EL (cell line): ENCODE measurements at regions not wholly inside any gene's neighbourhood (a gene's known extent, or its start where the extent isn't known, plus 50 kb on each side); places are given as distances from the start of the nearest gene placed in this dataset.

ENCODE experiments used
- DNase-seq: peaks from one replicate; pipeline ENCODE4 v3.0.0-alpha.2; 2016

GRCh38 chr5:60370508-60370907, 329.5 kb downstream of the DEPDC1B start:
- no peak for DNase-seq

- no peak for DNase-seq
Observed at GRCh38 chr5:60369391-60369790, 330.6 kb downstream of the DEPDC1B start.

DNA sequence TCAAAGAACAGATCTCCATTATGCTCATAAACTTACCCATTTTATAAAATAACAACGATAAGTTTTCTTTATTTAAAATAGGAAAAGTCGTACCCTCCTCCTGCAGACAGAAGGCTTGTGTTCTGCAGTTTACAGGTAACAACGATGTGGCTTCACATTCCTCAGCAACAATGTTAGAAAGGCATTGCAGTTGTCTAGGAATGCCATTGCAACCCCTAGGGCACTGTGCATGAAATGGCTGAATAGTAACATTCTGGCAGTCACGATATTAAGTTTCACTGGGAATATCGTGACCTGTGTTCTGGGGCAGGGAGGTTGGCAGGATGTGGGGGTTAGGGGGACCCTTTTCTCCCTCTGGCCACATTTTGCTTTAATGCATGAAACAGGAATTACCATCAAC, 331.9 kb downstream of the DEPDC1B start:
- DNase-seq: no peak

DNA sequence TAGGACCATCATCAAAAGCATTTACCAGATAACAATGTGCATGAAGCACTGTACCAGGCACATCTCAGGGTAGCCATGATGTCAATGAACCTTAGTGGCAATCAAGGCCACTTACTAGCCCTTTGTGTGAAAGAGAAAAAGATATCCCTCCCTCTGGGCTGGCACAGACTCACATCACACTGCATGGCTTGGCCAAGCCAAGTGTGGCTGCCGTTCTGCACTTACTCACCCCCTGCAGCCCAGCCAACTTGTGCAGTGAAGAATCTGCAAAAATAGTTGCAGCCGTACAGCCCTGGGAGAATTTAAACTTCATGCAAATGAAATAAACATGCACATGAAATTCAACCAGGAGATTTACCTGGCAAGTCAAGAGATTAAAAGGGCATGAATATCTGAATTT, 333.5 kb downstream of the DEPDC1B start:
- peak; percentile 15 for DNase-seq

GRCh38 chr5:60365001-60365400, 335.0 kb downstream of the DEPDC1B start:
- DNase-seq: peak; percentile 70

- DNase-seq: peak; percentile 66
Observed at GRCh38 chr5:60362158-60362557, 337.8 kb downstream of the DEPDC1B start.

- no peak for DNase-seq
Observed at GRCh38 chr5:60360355-60360754, 339.6 kb downstream of the DEPDC1B start.

- DNase-seq: no peak
Observed at GRCh38 chr5:60357302-60357701, 342.7 kb downstream of the DEPDC1B start.

GRCh38 chr5:60356745-60357144, 343.2 kb downstream of the DEPDC1B start:
- no peak for DNase-seq

DNA sequence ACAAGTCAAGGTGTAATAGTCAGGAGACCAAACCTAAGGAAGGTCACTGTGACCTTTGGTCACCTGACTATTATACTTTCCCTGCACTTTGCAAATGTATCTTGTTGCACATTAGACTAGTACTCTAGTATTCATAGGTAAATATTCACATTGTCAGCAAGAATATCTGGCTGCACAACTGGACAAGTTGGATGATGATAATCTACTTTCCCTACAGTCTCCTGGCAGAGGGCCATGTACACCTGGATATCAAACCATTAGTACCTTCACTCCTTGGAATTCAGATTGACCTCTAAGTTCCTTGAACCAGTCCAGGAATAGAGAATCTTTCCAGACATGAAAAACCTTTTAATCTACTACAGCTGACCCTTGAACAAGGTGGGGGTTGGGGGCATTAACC, 344.8 kb downstream of the DEPDC1B start:
- no peak for DNase-seq

DNA sequence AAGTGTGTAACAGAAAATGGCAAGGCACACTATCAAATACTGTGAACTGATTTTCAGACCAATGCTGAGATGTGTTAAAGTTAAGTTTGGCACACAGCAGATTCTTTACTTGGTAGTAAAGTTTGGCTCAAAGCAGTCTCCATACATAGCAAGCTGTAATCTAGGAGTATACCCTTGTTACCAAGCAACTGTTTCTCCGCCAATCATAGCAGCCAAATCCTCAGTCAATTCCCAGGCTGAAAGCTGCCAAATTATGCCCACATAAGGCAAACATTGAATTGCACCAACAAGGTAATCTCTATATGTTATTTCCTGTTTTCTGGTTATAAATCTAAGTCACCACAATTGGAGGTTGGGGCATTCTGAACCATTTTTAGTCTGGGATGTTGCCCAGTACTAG, 345.7 kb downstream of the DEPDC1B start:
- no peak for DNase-seq

DNA sequence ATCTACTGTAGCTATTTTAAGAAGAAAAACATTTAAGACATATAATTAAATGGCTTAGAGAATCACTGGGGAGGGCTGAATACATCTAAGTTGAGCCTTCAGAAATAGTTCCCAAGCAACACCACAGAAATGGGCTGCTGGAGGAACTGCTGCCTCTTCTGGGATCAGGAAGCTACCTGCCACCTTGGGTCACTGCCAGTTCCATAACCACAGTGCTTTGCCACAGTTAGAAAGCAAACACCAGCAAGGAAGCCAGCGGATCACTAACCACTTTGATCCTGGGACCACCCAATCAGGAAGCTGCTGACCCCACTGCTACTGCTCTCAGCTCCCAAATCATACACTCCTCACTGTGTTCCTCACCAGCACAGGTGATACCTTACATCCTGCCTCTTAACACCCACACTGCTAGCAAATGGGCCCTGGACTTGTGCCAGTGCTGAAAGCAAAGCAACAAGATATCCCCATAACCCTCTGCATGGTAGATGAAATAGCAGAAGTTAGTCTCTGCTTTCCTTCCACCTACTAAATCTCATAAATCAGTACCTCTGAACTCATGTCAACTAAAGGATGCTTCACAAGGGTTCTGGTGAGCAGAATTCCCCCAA, 346.9 kb downstream of the DEPDC1B start:
- DNase-seq: no peak

GRCh38 chr5:60350794-60351193, 349.2 kb downstream of the DEPDC1B start:
- DNase-seq: no peak

DNA sequence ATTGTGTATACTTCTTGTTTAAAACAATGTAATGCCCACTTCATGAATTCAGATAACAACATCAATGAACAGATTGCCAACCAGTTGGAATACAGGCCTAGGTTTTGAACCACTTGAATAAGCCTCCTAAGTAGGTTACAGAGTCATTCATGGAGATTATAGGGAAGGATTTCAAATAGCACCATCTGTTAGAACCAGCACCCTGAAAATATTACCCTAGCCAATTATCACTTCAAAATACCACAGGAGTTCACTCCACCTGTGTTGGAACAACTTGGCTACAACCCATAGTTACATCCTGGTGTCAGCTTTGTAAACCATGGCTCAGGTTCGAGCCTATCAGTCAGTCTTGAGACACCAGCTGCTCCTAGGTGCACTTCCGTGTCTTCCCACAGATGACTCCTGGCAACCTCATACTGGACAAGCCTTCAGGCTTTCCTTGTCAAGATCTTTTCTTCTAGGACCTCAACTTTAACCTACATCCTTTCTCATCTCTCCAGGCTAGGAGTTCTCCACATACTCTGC, 350.0 kb downstream of the DEPDC1B start:
- DNase-seq: no peak

- peak; percentile 36 for DNase-seq
Observed at GRCh38 chr5:60346393-60346792, 353.6 kb downstream of the DEPDC1B start.

GRCh38 chr5:60343102-60343501, 356.9 kb downstream of the DEPDC1B start:
- no peak for DNase-seq

DNA sequence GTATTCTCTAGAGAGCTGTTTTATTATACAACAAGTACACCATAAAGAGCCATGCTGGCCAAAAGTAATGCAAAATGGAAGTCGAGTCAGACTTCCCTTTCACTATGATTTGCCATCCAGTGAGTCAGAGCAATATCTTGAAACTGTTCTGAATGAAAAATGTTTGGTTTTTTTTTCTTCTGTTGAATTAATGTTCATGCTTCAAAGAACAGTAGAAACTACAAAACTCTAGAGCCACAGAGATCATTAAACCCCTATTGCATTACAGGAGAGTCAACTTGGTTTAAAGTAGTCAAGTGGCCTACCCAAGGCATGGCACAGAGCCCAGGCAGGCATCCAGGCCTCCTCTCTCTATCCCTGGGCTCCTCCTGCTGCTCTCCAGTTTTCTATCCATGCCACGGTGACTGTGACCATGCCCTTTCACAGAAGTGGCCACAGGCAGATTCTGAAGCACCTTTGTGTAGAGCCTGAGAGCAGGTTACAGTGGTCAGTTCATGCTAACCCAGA, 358.9 kb downstream of the DEPDC1B start:
- no peak for DNase-seq

DNA sequence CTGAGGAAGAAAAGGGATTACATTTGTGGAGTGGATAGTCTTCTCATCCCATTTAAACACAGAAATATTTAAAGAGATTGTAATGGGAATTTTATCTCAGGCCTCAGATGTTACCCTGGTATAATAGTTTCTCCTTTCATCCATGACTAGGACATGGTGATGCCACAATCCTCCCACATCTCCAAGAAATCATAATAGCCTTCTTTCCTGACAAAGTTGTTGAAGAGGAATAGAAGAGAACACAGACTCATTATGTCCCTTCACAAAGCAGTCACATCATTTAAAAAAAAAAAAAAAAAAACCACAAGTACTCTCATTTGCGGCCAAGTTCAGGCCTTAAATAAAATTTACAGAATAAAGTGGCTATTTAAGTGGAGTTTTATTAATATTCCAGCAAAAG, 359.6 kb downstream of the DEPDC1B start:
- no peak for DNase-seq

DNA sequence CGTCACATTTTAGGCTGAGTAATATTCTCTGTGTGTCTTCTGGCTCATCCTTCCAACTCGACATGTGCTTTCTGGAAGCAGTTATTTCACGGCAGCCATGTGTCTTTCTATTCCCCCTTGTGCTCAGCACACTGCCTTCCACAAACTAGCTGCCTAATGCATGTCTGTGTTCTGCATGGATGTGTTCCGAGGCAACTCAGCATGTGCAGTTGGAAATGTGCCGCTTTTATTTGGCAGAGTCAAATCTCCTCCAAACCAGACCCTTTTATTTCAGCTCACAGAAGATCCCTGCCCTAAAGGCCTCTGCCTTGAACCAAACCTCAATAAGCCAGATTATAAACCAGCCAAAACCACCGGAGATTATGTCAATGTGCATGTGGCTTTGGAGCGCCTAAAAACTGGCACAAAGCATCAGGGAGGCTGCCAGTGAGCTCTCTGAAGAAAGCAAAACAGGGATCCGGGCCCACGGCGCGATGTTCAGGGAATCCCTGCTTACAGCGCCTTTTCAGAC, 360.2 kb downstream of the DEPDC1B start:
- DNase-seq: no peak

DNA sequence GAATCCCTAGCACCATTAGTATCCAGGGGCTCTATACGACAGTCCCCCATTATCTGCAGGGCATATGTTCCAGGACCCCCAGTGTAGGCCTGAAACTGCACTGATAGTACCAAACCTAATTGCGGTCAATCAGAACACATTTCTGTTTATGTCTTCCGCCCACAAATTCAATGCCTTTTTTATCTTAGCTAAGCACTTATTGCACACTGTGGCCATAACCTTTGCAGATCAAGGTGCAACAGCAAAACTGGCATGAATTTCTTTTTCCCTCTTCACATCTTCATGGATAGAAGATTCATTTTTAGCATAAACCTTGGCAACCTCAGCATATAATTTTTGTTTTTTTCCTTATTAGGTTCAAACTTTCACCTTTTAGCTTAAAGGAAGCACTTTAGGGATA, 361.1 kb downstream of the DEPDC1B start:
- no peak for DNase-seq

- DNase-seq: no peak
Observed at GRCh38 chr5:60336491-60336890, 363.5 kb downstream of the DEPDC1B start.

DNA sequence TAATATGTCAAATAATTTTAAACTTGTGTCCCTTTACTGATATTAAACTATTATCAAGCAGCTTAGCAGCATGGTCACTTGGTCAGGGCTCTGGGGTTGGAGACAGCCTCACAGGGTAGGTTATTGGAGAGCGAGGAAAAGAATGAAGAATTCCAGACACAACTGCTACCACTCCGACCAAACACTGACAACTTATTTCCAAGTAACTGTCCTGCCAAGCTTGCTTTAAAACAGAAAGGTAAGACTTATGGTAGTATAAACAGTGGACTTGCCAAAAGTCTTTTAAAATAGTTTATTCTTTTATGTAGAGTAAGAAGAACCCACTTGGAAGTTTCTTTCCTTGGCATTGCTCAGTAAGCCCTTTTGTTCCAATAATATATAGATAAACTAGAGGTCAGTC, 364.1 kb downstream of the DEPDC1B start:
- DNase-seq: no peak

GRCh38 chr5:60334281-60334713, 365.7 kb downstream of the DEPDC1B start:
- DNase-seq: peak; percentile 87

GRCh38 chr5:60333005-60333571, 366.9 kb downstream of the DEPDC1B start:
- DNase-seq: peak; percentile 47
